HEK293T (cell line): ENCODE measurements at regions not wholly inside any gene's neighbourhood (a gene's known extent, or its start where the extent isn't known, plus 50 kb on each side); places are given as distances from the start of the nearest gene placed in this dataset.

ENCODE experiments used
- BHLHE40 ChIP-seq: fragments of 450-650 bp; IDR thresholded peaks from 2 replicates; pipeline ENCODE4 v1.6.1; 2016; ENCODE audit warnings: mild to moderate bottlenecking, moderate library complexity, borderline replicate concordance
- ELF4 ChIP-seq: fragments of 450-650 bp; IDR thresholded peaks from 2 replicates; pipeline ENCODE4 v1.6.1; 2017; ENCODE audit warnings: antibody characterized with exemption
- FOXK2 ChIP-seq: fragments of 450-650 bp; IDR thresholded peaks from 2 replicates; pipeline ENCODE4 v1.6.1; 2016; ENCODE audit warnings: mild to moderate bottlenecking
- FOXM1 ChIP-seq: fragments of 450-650 bp; IDR thresholded peaks from 2 replicates; pipeline ENCODE4 v1.6.1; 2017; ENCODE audit warnings: mild to moderate bottlenecking, borderline replicate concordance
- HDGF ChIP-seq: fragments of 450-650 bp; IDR thresholded peaks from 2 replicates; pipeline ENCODE4 v1.6.1; 2017; ENCODE audit warnings: antibody characterized with exemption, borderline replicate concordance
- L3MBTL2 ChIP-seq: fragments of 450-650 bp; conservative IDR thresholded peaks from 2 replicates; pipeline ENCODE4 v1.6.1; 2016; ENCODE audit warnings: mild to moderate bottlenecking
- LEF1 ChIP-seq: fragments of 450-650 bp; IDR thresholded peaks from 2 replicates; pipeline ENCODE4 v1.6.1; 2017; ENCODE audit warnings: mild to moderate bottlenecking, borderline replicate concordance
- NFRKB ChIP-seq: fragments of 450-650 bp; IDR thresholded peaks from 2 replicates; pipeline ENCODE4 v1.6.1; 2016; ENCODE audit warnings: mild to moderate bottlenecking, moderate library complexity
- SP1 ChIP-seq: fragments of 450-650 bp; IDR thresholded peaks from 2 replicates; pipeline ENCODE4 v1.6.1; 2017
- SUZ12 ChIP-seq: fragments of 450-650 bp; IDR thresholded peaks from 2 replicates; pipeline ENCODE4 v1.6.1; 2016; ENCODE audit warnings: mild to moderate bottlenecking
- TARDBP ChIP-seq: fragments of 450-650 bp; IDR thresholded peaks from 2 replicates; pipeline ENCODE4 v1.6.1; 2016
- ZNF384 ChIP-seq: fragments of 450-650 bp; IDR thresholded peaks from 2 replicates; pipeline ENCODE4 v1.6.1; 2016
- TF ChIP-seq, protein P1 (sequence below): fragments of 450-650 bp; IDR thresholded peaks from 2 replicates; pipeline ENCODE4 v1.6.1; 2016

DNA sequence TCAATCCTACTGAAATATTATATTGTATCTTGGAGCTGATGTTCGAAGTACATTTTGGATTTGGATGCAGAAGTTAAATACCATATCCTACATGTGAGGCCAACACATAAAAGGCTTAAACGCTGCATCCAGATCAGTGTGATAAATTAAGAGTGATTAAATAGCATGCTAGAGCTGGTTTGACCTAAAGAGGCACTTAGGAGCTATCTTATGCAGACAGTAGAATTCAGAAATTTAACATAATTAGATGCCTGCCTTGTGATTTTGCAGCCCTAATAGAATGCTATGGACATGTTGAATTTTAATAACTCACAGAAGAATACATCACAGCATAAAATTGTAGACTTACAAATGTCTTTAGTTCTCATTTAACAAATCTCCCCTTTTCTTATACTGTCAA is 501.2 kb upstream of the LINC00305 start:
- no peak for TF ChIP-seq ELF4
- no peak for TF ChIP-seq SP1
- no peak for TF ChIP-seq SUZ12
- no peak for TF ChIP-seq FOXK2
- TF ChIP-seq TARDBP, result no peak
- TF ChIP-seq LEF1, result no peak
- no peak for TF ChIP-seq BHLHE40
- no peak for TF ChIP-seq NFRKB
- TF ChIP-seq, protein P1, sequence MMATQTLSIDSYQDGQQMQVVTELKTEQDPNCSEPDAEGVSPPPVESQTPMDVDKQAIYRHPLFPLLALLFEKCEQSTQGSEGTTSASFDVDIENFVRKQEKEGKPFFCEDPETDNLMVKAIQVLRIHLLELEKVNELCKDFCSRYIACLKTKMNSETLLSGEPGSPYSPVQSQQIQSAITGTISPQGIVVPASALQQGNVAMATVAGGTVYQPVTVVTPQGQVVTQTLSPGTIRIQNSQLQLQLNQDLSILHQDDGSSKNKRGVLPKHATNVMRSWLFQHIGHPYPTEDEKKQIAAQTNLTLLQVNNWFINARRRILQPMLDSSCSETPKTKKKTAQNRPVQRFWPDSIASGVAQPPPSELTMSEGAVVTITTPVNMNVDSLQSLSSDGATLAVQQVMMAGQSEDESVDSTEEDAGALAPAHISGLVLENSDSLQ, result no peak
- no peak for TF ChIP-seq HDGF
- TF ChIP-seq FOXM1, result no peak
- TF ChIP-seq L3MBTL2, result no peak
- no peak for TF ChIP-seq ZNF384
